ENCODE measurements at regions not wholly inside any gene's neighbourhood (a gene's known extent, or its start where the extent isn't known, plus 50 kb on each side); places are given as distances from the start of the nearest gene placed in this dataset.

DNA sequence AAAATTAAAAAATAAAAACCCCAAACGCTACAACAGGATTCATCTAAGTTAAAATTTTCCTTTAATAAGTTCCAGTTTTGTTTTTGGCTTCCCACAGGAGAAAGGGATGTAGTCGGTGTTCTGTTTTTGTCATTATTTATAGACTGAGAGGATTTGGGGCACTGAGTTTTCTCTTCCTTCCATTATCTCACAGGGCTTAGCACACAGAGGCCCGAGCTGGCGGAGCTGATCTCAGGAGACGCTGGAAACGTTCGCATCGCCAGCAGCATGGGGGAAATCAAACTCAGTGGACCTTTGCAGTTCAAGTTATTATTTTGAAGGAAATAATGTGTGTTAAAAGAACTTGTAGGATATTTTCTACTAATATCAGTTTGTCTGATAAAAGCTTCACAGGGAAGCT lies 669.7 kb upstream of the SALL3 start:
- intact Hi-C loops (cut with DNase I; ENCODE audit: low total_unique reads): no loop called here
- H3K36me3 ChIP-seq: no peaks in the 10 kb centered on the region
- no peak overlapping the region for H3K27ac ChIP-seq
- H3K27me3 ChIP-seq (replicated peaks in 1 of 7): no peaks in the 10 kb centered on the region
- peaks cover 0 to 5% (median 0%) of the 10 kb centered on the region in 6 donors for H3K4me1 ChIP-seq
- 69 to 88% (median 81%) methylated on average over 8 of the region's 8 CpGs for WGBS, 5 donors
- no peak for TF ChIP-seq POLR2A (IDR thresholded peaks at IDR 0.05)
- TF ChIP-seq, protein P1, sequence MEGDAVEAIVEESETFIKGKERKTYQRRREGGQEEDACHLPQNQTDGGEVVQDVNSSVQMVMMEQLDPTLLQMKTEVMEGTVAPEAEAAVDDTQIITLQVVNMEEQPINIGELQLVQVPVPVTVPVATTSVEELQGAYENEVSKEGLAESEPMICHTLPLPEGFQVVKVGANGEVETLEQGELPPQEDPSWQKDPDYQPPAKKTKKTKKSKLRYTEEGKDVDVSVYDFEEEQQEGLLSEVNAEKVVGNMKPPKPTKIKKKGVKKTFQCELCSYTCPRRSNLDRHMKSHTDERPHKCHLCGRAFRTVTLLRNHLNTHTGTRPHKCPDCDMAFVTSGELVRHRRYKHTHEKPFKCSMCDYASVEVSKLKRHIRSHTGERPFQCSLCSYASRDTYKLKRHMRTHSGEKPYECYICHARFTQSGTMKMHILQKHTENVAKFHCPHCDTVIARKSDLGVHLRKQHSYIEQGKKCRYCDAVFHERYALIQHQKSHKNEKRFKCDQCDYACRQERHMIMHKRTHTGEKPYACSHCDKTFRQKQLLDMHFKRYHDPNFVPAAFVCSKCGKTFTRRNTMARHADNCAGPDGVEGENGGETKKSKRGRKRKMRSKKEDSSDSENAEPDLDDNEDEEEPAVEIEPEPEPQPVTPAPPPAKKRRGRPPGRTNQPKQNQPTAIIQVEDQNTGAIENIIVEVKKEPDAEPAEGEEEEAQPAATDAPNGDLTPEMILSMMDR (IDR thresholded peaks at IDR 0.05 in 8 of 11, conservative IDR thresholded peaks at IDR 0.05 in 3 of 11): no peak
- no peak for TF ChIP-seq POLR2AphosphoS5 (IDR thresholded peaks at IDR 0.05)
- H3K9me3 ChIP-seq: peaks cover 0 to 9% (median 0%) of the 10 kb centered on the region in 8 donors
- no peak overlapping the region for H3K4me3 ChIP-seq
- no peak for DNase-seq

DNA sequence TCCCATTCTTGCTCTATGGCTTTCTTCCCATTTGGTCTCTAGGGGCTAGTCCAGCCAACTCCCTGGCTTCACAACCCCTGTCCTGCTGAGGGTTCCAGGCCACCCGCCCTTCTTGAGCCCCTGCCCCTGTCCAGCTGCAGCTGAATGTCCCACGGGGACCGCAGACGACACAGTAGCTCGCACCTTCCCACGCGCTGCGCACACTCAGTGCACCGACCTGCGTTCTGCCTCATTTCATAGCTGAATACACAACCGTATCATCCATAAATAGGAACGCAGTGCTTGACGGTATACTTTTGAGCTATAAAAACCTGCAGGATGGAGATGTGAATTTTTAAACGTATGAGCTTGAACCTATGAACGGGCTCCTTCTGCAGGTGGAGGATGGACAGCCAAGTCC lies 660.4 kb upstream of the SALL3 start:
- intact Hi-C loops (cut with DNase I; ENCODE audit: low total_unique reads): no loop called here
- Histone ChIP-seq H3K4me1 (no peaks in the 10 kb centered on the region), H3K4me3 (no peak overlapping the region), H3K36me3 (no peaks in the 10 kb centered on the region), H3K27ac (no peak overlapping the region), H3K27me3 (replicated peaks in 1 of 7) (no peaks in the 10 kb centered on the region), H3K9me3 (peaks cover 0 to 1% (median 0%) of the 10 kb centered on the region in 8 donors)
- TF ChIP-seq POLR2A (IDR thresholded peaks at IDR 0.05) (no peak), POLR2AphosphoS5 (IDR thresholded peaks at IDR 0.05) (no peak)
- WGBS, 5 donors: 87 to 91% (median 89%) methylated on average over 15 of the region's 15 CpGs
- DNase-seq: no peak

DNA sequence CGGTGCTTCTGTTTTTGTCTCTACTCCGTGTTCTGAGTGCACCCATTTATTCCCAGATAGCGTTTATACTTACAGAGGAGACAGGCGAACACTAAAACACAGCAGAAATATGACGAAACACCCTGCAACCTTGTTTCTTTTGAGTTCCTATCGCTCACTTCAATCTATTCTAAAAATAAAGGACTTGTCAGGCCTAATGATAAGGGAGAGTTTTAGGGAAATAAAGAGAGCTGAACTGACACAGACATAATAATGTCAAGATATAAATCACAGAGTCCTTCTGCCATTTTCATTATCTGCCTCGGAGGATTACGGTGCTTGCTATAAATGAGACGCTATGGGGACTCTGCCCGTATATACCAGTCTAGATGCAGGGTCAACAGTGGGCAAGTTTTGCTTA lies 659.7 kb upstream of the SALL3 start:
- 74 to 91% (median 84%) methylated on average over 10 of the region's 10 CpGs for WGBS, 5 donors
- TF ChIP-seq POLR2AphosphoS5 (IDR thresholded peaks at IDR 0.05): no peak
- TF ChIP-seq POLR2A (IDR thresholded peaks at IDR 0.05): no peak
- TF ChIP-seq, protein P1 (IDR thresholded peaks at IDR 0.05 in 8 of 11, conservative IDR thresholded peaks at IDR 0.05 in 3 of 11): no peak

DNA sequence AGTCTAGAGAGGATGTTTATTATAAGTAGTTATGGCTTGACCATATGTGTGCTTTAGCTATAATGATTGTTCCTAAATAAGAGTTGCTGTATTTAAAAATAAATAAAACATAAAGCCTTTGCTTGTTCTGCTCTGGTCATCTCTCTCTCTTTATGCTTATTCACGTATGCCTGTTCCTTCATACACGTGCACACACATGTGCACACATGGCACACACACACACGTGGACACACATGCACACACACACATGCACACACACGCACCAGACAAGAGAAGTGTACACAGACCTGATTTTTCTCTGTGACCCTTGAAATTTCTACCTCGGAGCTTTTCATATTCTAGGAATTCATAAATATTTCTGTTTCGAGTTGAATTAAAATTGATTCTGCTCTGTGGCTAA lies 658.2 kb upstream of the SALL3 start:
- TF ChIP-seq POLR2A (IDR thresholded peaks at IDR 0.05): no peak
- no peak for TF ChIP-seq POLR2AphosphoS5 (IDR thresholded peaks at IDR 0.05)
- TF ChIP-seq, protein P1 (IDR thresholded peaks at IDR 0.05 in 8 of 11, conservative IDR thresholded peaks at IDR 0.05 in 3 of 11): no peak
- intact Hi-C loops (cut with DNase I; ENCODE audit: low total_unique reads): no loop called here
- 79 to 87% (median 83%) methylated on average over 6 of the region's 6 CpGs for WGBS, 5 donors
- Histone ChIP-seq H3K4me1 (no peaks in the 10 kb centered on the region), H3K27me3 (replicated peaks in 1 of 7) (no peaks in the 10 kb centered on the region), H3K4me3 (no peak overlapping the region), H3K9me3 (no peaks in the 10 kb centered on the region), H3K27ac (no peak overlapping the region), H3K36me3 (no peaks in the 10 kb centered on the region)
- DNase-seq: no peak

More for the DNA sequence above, 659.7 kb upstream of the SALL3 start:
- H3K36me3 ChIP-seq: no peaks in the 10 kb centered on the region
- H3K9me3 ChIP-seq: no peaks in the 10 kb centered on the region
- DNase-seq: no peak
- intact Hi-C loops (cut with DNase I; ENCODE audit: low total_unique reads): no loop called here
- H3K27me3 ChIP-seq (replicated peaks in 1 of 7): no peaks in the 10 kb centered on the region
- no peaks in the 10 kb centered on the region for H3K4me1 ChIP-seq
- H3K27ac ChIP-seq: no peak overlapping the region
- H3K4me3 ChIP-seq: no peak overlapping the region

Data from spleen (tissue), 11 donors.